CD8-positive, alpha-beta memory T cell (primary cell): ENCODE measurements at regions not wholly inside any gene's neighbourhood (a gene's known extent, or its start where the extent isn't known, plus 50 kb on each side); places are given as distances from the start of the nearest gene placed in this dataset.
"Not testable (repeated sequence)": the region's sequence is repeated elsewhere in the genome, so short reads cannot be mapped to it uniquely, and the experiment has no call there.

Source experiments
- CTCF ChIA-PET: fragments of 350-600 bp; sonication (Branson Sonifier 250); formaldehyde crosslinking; loops from one replicate; lab custom pipeline; 2021; ENCODE audit warnings: antibody characterized with exemption; lab: Charles Lee
- POLR2A ChIA-PET: fragments of 350-600 bp; sonication (Branson Sonifier 250); formaldehyde crosslinking; loops from one replicate; lab custom pipeline; 2021; ENCODE audit warnings: antibody characterized with exemption; lab: Charles Lee
- DNase-seq, 5 donors: peaks; one replicate each; pipeline versions ENCODE4 v3.0.0 to v3.0.0-alpha.2; 2020 to 2022; ENCODE audit warnings: mixed read lengths in 1 of 5
- H3K27ac ChIP-seq: one replicate; pipeline ENCODE4 v1.7.0; 2013; ENCODE audit warnings: low read depth, mild to moderate bottlenecking, low read length, moderate library complexity
- H3K27me3 ChIP-seq: 2 replicates; pipeline ENCODE4 v1.7.0; 2013; ENCODE audit warnings: low read length, mild to moderate bottlenecking; ENCODE audit not compliant: insufficient read depth, poor library complexity, severe bottlenecking
- H3K36me3 ChIP-seq: 2 replicates; pipeline ENCODE4 v1.7.0; 2013; ENCODE audit warnings: mild to moderate bottlenecking, low read length, moderate library complexity; ENCODE audit not compliant: insufficient read depth
- H3K4me1 ChIP-seq: 2 replicates; pipeline ENCODE4 v1.7.0; 2013; ENCODE audit warnings: mild to moderate bottlenecking, low read length, moderate library complexity; ENCODE audit not compliant: insufficient read depth
- H3K4me3 ChIP-seq: 2 replicates; pipeline ENCODE4 v1.7.0; 2013; ENCODE audit warnings: mild to moderate bottlenecking, low read length
- H3K9me3 ChIP-seq: 2 replicates; pipeline ENCODE4 v1.7.0; 2013; ENCODE audit warnings: mild to moderate bottlenecking, low read length
- H3K27ac Mint-ChIP-seq, 8 donors: one replicate each; pipeline ENCODE4 v1.8.0; 2020 to 2021; ENCODE audit warnings: mixed read lengths in 8 of 8, mild to moderate bottlenecking in 6 of 8, inconsistent platforms in 3 of 8, moderate library complexity in 3 of 8
- H3K27me3 Mint-ChIP-seq, 2 donors: one replicate each; pipeline ENCODE4 v1.8.0; 2020 to 2021; ENCODE audit warnings: mixed read lengths in 2 of 2, mild to moderate bottlenecking in 1 of 2, moderate library complexity in 1 of 2
- H3K36me3 Mint-ChIP-seq, 3 donors: one replicate each; pipeline ENCODE4 v1.8.0; 2020 to 2021; ENCODE audit warnings: mixed read lengths in 3 of 3, inconsistent platforms in 1 of 3, mild to moderate bottlenecking in 1 of 3
- H3K4me1 Mint-ChIP-seq, 3 donors: one replicate each; pipeline ENCODE4 v1.8.0; 2020 to 2021; ENCODE audit warnings: mixed read lengths in 3 of 3, inconsistent platforms in 1 of 3, mild to moderate bottlenecking in 1 of 3
- H3K4me3 Mint-ChIP-seq, 7 donors: one replicate each; pipeline ENCODE4 v1.8.0; 2020 to 2021; ENCODE audit warnings: mixed read lengths in 7 of 7, mild to moderate bottlenecking in 6 of 7, moderate library complexity in 4 of 7, inconsistent platforms in 2 of 7
- H3K9me3 Mint-ChIP-seq, 5 donors: one replicate each; pipeline ENCODE4 v1.8.0; 2020 to 2022; ENCODE audit warnings: mixed read lengths in 5 of 5, mild to moderate bottlenecking in 3 of 5, moderate library complexity in 2 of 5, inconsistent platforms in 1 of 5

DNA sequence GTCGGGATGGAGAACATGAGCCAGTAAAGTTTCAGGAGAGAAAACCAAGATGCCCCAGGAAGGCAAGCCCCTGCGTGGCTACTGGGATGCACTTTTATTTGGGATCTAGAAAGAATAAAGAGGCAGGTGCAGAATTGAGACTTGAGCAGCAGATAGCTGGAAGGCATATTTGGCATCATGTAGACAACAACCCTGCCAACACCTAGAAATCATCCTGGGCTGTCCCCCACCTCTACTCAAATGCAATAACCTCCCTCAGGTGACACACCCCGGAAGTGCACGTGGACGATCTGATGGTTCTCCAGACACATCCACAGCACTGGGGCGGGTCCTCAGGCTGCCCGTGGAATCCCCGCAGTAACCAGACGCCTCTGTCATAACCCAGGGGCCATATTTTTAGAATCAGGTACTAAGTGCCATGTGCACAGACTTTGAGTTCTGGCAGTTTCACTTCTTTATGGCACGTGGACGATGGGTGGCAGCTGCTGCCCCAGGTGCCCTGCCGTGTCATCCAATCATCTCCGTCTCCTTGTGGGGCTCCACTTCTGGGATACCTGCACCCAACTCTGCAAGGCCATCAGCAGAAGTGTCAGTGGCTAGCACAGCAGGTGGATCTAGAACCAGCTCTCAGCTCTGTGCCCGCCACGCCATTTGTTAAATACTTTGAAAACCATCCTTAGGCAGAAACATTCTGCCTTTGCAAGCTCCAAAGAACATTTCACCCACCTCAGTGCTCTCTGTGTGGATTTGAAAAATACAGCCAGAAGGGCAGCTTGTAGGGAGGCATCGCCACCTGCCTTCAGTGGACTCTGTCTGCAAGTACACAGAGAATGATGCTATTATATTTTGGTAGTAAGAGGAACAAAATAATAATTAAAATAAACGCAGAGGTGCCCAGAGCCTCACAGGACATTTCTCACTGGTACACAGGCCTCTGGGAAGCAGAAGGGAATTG is 771.7 kb upstream of the TMEM132C start:
- H3K9me3 ChIP-seq, result no peaks in the 10 kb centered on the region
- H3K9me3 Mint-ChIP-seq, result peaks cover 0 to 7% (median 2%) of the 10 kb centered on the region in 5 donors
- DNase-seq, result no peak
- H3K4me1 ChIP-seq, result no peaks in the 10 kb centered on the region
- POLR2A ChIA-PET, result no interaction called here
- H3K36me3 ChIP-seq, result no peaks in the 10 kb centered on the region
- no peak overlapping the region for H3K27ac ChIP-seq
- no peaks in the 10 kb centered on the region for H3K4me1 Mint-ChIP-seq
- no peaks in the 10 kb centered on the region for H3K27me3 ChIP-seq
- CTCF ChIA-PET, result no interaction called here
- peaks cover 0 to 1% of the 10 kb centered on the region in 2 donors for H3K27me3 Mint-ChIP-seq
- H3K27ac Mint-ChIP-seq, result no peak overlapping the region
- H3K4me3 Mint-ChIP-seq, result no peak overlapping the region
- no peaks in the 10 kb centered on the region for H3K36me3 Mint-ChIP-seq
- H3K4me3 ChIP-seq, result no peak overlapping the region

DNA sequence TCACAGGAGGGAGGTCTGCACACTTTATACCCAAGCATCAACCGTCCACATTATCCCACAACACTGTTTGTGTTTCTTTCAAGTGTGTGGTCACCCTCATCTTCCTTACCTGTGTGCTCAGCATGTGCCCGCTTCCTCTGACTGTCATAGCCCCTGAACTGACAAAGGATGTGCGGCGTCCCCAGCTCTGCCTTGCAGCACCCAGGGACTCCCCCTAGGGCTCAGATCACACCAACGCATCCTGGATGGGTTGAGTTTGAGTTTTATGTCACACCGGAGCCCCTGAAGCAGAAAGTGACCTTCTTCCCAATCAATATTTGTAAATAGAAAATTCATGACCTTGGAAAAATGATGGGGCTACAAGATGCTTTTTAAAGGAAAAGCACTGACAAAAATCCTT is 770.7 kb upstream of the TMEM132C start:
- H3K36me3 ChIP-seq, result no peaks in the 10 kb centered on the region
- no peaks in the 10 kb centered on the region for H3K4me1 ChIP-seq
- no peak for DNase-seq
- H3K27me3 ChIP-seq, result no peaks in the 10 kb centered on the region
- CTCF ChIA-PET, result no interaction called here
- Mint-ChIP-seq H3K27me3 (peaks cover 0 to 1% of the 10 kb centered on the region in 2 donors), H3K9me3 (peaks cover 0 to 9% (median 2%) of the 10 kb centered on the region in 5 donors), H3K27ac (no peak overlapping the region), H3K4me3 (no peak overlapping the region), H3K36me3 (no peaks in the 10 kb centered on the region), H3K4me1 (no peaks in the 10 kb centered on the region)
- no peaks in the 10 kb centered on the region for H3K9me3 ChIP-seq
- POLR2A ChIA-PET, result no interaction called here
- H3K4me3 ChIP-seq, result no peak overlapping the region
- no peak overlapping the region for H3K27ac ChIP-seq

DNA sequence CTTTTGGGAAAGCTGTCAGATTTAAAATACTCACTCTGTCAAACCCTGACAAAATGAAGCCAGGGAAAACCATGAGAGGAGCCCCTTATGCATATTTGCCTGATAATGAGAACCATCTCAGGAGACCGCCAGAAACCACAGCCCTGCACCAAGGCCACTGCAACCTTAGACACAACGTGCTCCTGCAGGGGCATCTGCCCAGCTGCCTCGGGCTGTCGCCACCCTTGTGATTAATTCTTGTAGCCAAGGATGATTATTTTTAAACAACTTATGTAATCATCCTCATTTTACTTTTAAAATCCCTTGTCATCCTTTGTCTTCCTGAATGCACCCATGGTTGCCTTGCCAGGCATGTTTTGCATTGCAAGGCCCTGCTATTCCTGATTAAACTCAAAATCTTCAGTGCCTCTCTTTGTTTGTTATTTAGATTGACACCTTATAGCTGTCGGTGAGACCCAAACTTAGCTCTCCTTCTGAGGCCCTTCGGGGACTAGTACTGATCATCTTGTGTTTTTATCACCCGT is 766.4 kb upstream of the TMEM132C start:
- Mint-ChIP-seq H3K4me1 (no peaks in the 10 kb centered on the region), H3K4me3 (no peak overlapping the region), H3K36me3 (no peaks in the 10 kb centered on the region), H3K27ac (no peak overlapping the region), H3K9me3 (peaks cover 0 to 11% (median 1%) of the 10 kb centered on the region in 5 donors), H3K27me3 (peaks cover 0 to 5% of the 10 kb centered on the region in 2 donors)
- Histone ChIP-seq H3K27me3 (no peaks in the 10 kb centered on the region), H3K27ac (no peak overlapping the region), H3K36me3 (no peaks in the 10 kb centered on the region), H3K4me3 (no peak overlapping the region), H3K4me1 (no peaks in the 10 kb centered on the region), H3K9me3 (no peaks in the 10 kb centered on the region)
- ChIA-PET POLR2A (no interaction called here), CTCF (no interaction called here)
- DNase-seq, result no peak

DNA sequence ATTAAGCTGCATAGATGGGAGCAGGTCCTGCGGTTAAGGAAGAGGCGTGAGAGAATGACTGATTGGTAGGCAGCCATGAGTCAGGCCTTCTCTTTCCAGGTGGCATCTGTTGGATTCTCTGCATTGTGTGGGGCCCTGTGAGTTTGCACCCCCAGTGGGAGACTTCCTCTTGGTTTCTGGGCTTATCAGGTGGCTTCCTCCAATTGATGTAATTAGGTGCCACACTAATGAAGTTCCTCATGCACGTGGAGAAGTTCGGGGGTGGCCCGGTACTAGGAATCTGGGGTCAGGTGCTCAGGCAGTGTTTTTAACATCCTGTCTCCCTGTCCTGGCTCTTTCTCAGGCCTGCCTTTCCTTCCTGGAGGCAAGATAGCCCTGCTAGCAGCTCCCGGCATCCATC is 765.1 kb upstream of the TMEM132C start:
- DNase-seq, result no peak
- Histone ChIP-seq H3K27me3 (no peaks in the 10 kb centered on the region), H3K36me3 (no peaks in the 10 kb centered on the region), H3K4me3 (no peak overlapping the region), H3K9me3 (no peaks in the 10 kb centered on the region), H3K4me1 (no peaks in the 10 kb centered on the region), H3K27ac (no peak overlapping the region)
- Mint-ChIP-seq H3K27ac (no peak overlapping the region), H3K4me3 (no peak overlapping the region), H3K27me3 (peaks cover 0 to 5% of the 10 kb centered on the region in 2 donors), H3K9me3 (peaks cover 0 to 11% (median 1%) of the 10 kb centered on the region in 5 donors), H3K36me3 (no peaks in the 10 kb centered on the region), H3K4me1 (no peaks in the 10 kb centered on the region)
- POLR2A ChIA-PET, result no interaction called here
- CTCF ChIA-PET, result no interaction called here

DNA sequence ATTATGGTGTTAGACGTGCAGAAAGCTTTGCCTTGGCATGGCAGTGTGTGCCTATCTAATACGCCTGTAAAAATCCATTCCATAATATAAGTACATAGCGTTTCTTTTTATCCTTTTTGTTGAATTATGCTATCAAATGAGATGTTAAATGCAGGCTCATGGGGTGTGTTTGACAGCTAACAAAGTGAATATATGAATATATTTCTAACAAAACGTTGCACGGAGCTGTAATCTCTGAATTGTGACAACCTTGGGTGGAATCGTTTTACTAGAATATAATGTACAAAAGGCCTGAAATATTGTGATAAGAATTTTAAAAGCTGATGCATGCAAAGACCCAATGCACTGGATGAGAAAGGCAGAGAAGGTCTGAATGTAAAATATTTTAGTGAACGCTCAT is 763.7 kb upstream of the TMEM132C start:
- Mint-ChIP-seq H3K4me1 (no peaks in the 10 kb centered on the region), H3K4me3 (no peak overlapping the region), H3K36me3 (no peaks in the 10 kb centered on the region), H3K27ac (no peak overlapping the region), H3K27me3 (peaks cover 0 to 8% of the 10 kb centered on the region in 2 donors), H3K9me3 (peaks cover 0 to 13% (median 6%) of the 10 kb centered on the region in 5 donors)
- H3K36me3 ChIP-seq, result no peaks in the 10 kb centered on the region
- CTCF ChIA-PET, result no interaction called here
- no peaks in the 10 kb centered on the region for H3K9me3 ChIP-seq
- H3K4me1 ChIP-seq, result no peaks in the 10 kb centered on the region
- no peak for DNase-seq
- no peak overlapping the region for H3K27ac ChIP-seq
- POLR2A ChIA-PET, result no interaction called here
- H3K27me3 ChIP-seq, result no peaks in the 10 kb centered on the region
- H3K4me3 ChIP-seq, result no peak overlapping the region

DNA sequence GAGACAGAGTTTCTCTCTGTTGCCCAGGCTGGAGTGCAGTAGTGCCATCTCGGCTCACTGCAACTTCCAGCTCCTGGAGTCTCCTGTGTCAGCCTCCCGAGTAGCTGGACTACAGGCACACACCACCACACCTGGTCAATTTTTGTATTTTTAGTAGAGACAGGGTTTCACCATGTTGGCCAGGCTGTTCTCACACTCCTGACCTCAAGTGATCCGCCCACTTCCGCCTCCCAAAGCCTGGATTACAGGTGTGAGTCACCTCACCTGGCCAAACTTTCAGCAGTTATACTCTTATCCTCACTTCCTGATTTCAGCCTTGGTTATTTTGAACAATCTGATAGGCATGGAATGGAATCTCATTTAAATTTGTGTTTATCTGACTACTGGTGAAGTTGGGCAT is 763.0 kb upstream of the TMEM132C start:
- H3K4me1 Mint-ChIP-seq, H3K27ac ChIP-seq, H3K36me3 Mint-ChIP-seq, H3K4me1 ChIP-seq, H3K27ac Mint-ChIP-seq, H3K36me3 ChIP-seq, H3K27me3 ChIP-seq, H3K9me3 ChIP-seq, H3K4me3 Mint-ChIP-seq, DNase-seq, CTCF ChIA-PET, H3K27me3 Mint-ChIP-seq, POLR2A ChIA-PET, H3K4me3 ChIP-seq: not testable (repeated sequence)
- H3K9me3 Mint-ChIP-seq, result peaks cover 0 to 13% (median 6%) of the 10 kb centered on the region in 5 donors

DNA sequence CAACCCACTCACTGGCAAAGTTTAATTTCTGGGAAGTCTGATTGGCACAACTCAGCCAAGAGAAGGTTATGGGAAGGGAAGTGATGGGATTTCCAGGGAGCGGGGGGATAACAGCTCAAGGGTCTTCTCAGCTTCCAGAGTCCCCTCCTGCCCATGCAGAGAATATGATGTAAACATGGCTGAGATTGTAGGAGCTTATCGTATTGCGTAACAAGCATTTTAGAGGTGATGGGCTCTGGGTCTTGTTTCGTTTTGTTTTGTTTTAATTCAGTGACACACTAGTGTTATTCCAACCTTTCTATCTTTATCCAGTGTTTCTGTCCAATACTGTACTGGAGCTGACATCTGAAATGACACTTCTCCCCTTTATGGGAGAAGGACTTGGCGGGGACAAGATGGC is 762.1 kb upstream of the TMEM132C start:
- H3K27me3 ChIP-seq, result no peaks in the 10 kb centered on the region
- no peak overlapping the region for H3K4me3 ChIP-seq
- DNase-seq, result no peak
- no peaks in the 10 kb centered on the region for H3K36me3 Mint-ChIP-seq
- no peak overlapping the region for H3K4me3 Mint-ChIP-seq
- no peak overlapping the region for H3K27ac ChIP-seq
- no peak overlapping the region for H3K27ac Mint-ChIP-seq
- POLR2A ChIA-PET, result no interaction called here
- no peaks in the 10 kb centered on the region for H3K4me1 ChIP-seq
- H3K9me3 Mint-ChIP-seq, result peaks cover 0 to 13% (median 6%) of the 10 kb centered on the region in 5 donors
- CTCF ChIA-PET, result no interaction called here
- peaks cover 0 to 8% of the 10 kb centered on the region in 2 donors for H3K27me3 Mint-ChIP-seq
- H3K4me1 Mint-ChIP-seq, result no peaks in the 10 kb centered on the region
- H3K9me3 ChIP-seq, result no peaks in the 10 kb centered on the region
- no peaks in the 10 kb centered on the region for H3K36me3 ChIP-seq

DNA sequence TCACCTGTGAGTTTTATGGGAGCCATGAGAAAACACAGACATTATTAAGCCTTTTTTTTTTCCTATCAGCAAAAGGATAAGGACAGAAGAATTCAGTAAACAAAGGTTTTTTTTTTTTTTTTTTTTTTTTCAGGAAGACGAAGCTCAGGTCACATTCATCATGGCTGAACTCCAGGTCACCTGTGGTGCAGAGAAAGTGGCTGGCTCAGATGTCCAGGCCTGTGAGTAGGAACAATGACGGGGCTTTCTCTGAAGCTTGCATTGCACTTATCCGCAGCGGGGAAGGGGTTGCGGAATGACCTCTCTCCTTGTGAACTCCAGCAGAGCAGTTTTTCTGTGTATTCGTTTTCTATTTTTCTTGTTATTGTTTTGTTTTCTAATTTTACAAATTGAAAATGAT is 759.6 kb upstream of the TMEM132C start:
- peaks cover 0 to 14% (median 6%) of the 10 kb centered on the region in 5 donors for H3K9me3 Mint-ChIP-seq
- CTCF ChIA-PET, result no interaction called here

More for the DNA sequence above, 759.6 kb upstream of the TMEM132C start:
- no peaks in the 10 kb centered on the region for H3K4me1 Mint-ChIP-seq
- Histone ChIP-seq H3K4me1 (no peaks in the 10 kb centered on the region), H3K36me3 (no peaks in the 10 kb centered on the region), H3K27me3 (no peaks in the 10 kb centered on the region), H3K27ac (no peak overlapping the region), H3K4me3 (no peak overlapping the region), H3K9me3 (no peaks in the 10 kb centered on the region)
- no peak overlapping the region for H3K4me3 Mint-ChIP-seq
- no peaks in the 10 kb centered on the region for H3K36me3 Mint-ChIP-seq
- H3K27ac Mint-ChIP-seq, result no peak overlapping the region
- no peak for DNase-seq
- POLR2A ChIA-PET, result no interaction called here
- peaks cover 0 to 7% of the 10 kb centered on the region in 2 donors for H3K27me3 Mint-ChIP-seq
